WTC11 (cell line): ENCODE measurements at regions not wholly inside any gene's neighbourhood (a gene's known extent, or its start where the extent isn't known, plus 50 kb on each side); places are given as distances from the start of the nearest gene placed in this dataset.

ENCODE experiments used
- ATAC-seq: fragments of 200-7000 bp; cut with Tn5 transposase; 2 replicates; pipeline ENCODE4 v1.10.0; 2021; ENCODE audit warnings: mild to moderate bottlenecking, moderate library complexity
- CTCF ChIA-PET: fragments of 300-600 bp; sonication (Branson Sonifier 250); formaldehyde crosslinking; loops from one replicate; lab custom pipeline; 2021; ENCODE audit warnings: antibody characterized with exemption; lab: Charles Lee
- POLR2A ChIA-PET: fragments of 350-600 bp; sonication (Branson Sonifier 250); formaldehyde crosslinking; loops from one replicate; lab custom pipeline; 2021; ENCODE audit warnings: antibody characterized with exemption; lab: Charles Lee
- DNase-seq: peaks from one replicate; pipeline ENCODE4 v3.0.0; 2021; ENCODE audit warnings: low spot score
- H3K27ac Mint-ChIP-seq: 2 replicates; pipeline ENCODE4 v1.8.0; 2021; ENCODE audit warnings: mixed read lengths
- H3K27me3 Mint-ChIP-seq: 2 replicates; pipeline ENCODE4 v1.8.0; 2021; ENCODE audit warnings: low read depth, mild to moderate bottlenecking, moderate library complexity, mixed read lengths
- H3K36me3 Mint-ChIP-seq: 2 replicates; pipeline ENCODE4 v1.8.0; 2021; ENCODE audit warnings: mixed read lengths
- H3K4me1 Mint-ChIP-seq: 2 replicates; pipeline ENCODE4 v1.8.0; 2022; ENCODE audit warnings: mixed read lengths
- H3K4me3 Mint-ChIP-seq: 2 replicates; pipeline ENCODE4 v1.8.0; 2021; ENCODE audit warnings: mild to moderate bottlenecking, moderate library complexity, mixed read lengths
- H3K9me3 Mint-ChIP-seq: 2 replicates; pipeline ENCODE4 v1.8.0; 2021; ENCODE audit warnings: mixed read lengths
- AR ChIP-seq: fragments of 250-450 bp; sonication (Bioruptor Pico); IDR thresholded peaks from 2 replicates; pipeline ENCODE4 v1.9.0; 2021; ENCODE audit warnings: mild to moderate bottlenecking
- ARID4B ChIP-seq: sonication (generic); formaldehyde crosslinking; IDR thresholded peaks from 2 replicates; pipeline ENCODE4 v1.8.0; 2023; ENCODE audit warnings: missing genetic modification reagents, mild to moderate bottlenecking, borderline replicate concordance
- ETV6 ChIP-seq: sonication (generic); formaldehyde crosslinking; IDR thresholded peaks from 2 replicates; pipeline ENCODE4 v1.8.1; 2022; ENCODE audit warnings: mild to moderate bottlenecking, missing genetic modification reagents
- IRF2 ChIP-seq: sonication (generic); formaldehyde crosslinking; IDR thresholded peaks from 2 replicates; pipeline ENCODE4 v1.8.0; 2022; ENCODE audit warnings: low read depth, missing genetic modification reagents, borderline replicate concordance
- NR2C2 ChIP-seq: sonication (generic); formaldehyde crosslinking; IDR thresholded peaks from 2 replicates; pipeline ENCODE4 v1.8.0; 2022; ENCODE audit warnings: mild to moderate bottlenecking, missing genetic modification reagents
- TEAD1 ChIP-seq: sonication (generic); formaldehyde crosslinking; IDR thresholded peaks from 2 replicates; pipeline ENCODE4 v1.8.0; 2022; ENCODE audit warnings: mild to moderate bottlenecking, missing genetic modification reagents
- TEAD4 ChIP-seq: sonication (generic); formaldehyde crosslinking; IDR thresholded peaks from 2 replicates; pipeline ENCODE4 v1.8.0; 2022; ENCODE audit warnings: mild to moderate bottlenecking, missing genetic modification reagents
- TP53 ChIP-seq: sonication (generic); formaldehyde crosslinking; IDR thresholded peaks from 2 replicates; pipeline ENCODE4 v1.8.1; 2023; ENCODE audit warnings: mild to moderate bottlenecking, missing genetic modification reagents
- ZBTB21 ChIP-seq: sonication (generic); formaldehyde crosslinking; IDR thresholded peaks from 2 replicates; pipeline ENCODE4 v1.8.1; 2023; ENCODE audit warnings: mild to moderate bottlenecking, missing genetic modification reagents, borderline replicate concordance
- ZMAT4 ChIP-seq: fragments of 250-450 bp; sonication (Bioruptor Pico); IDR thresholded peaks from 2 replicates; pipeline ENCODE4 v1.9.0; 2021; ENCODE audit warnings: mild to moderate bottlenecking
- ZNF121 ChIP-seq: sonication (generic); formaldehyde crosslinking; IDR thresholded peaks from 2 replicates; pipeline ENCODE4 v1.8.0; 2023; ENCODE audit warnings: missing genetic modification reagents
- ZNF219 ChIP-seq: sonication (generic); formaldehyde crosslinking; IDR thresholded peaks from 2 replicates; pipeline ENCODE4 v1.8.0; 2023; ENCODE audit warnings: missing genetic modification reagents, mild to moderate bottlenecking, borderline replicate concordance
- ZNF416 ChIP-seq: fragments of 250-450 bp; sonication (Bioruptor Pico); IDR thresholded peaks from 2 replicates; pipeline ENCODE4 v1.9.0; 2021; ENCODE audit warnings: mild to moderate bottlenecking, inconsistent platforms
- TF ChIP-seq, protein P1 (sequence below): sonication (generic); formaldehyde crosslinking; IDR thresholded peaks from 2 replicates; pipeline ENCODE4 v1.8.1; 2022; ENCODE audit warnings: low read depth, missing genetic modification reagents, borderline replicate concordance
- TF ChIP-seq, protein P2 (sequence below): sonication (generic); formaldehyde crosslinking; IDR thresholded peaks from 2 replicates; pipeline ENCODE4 v1.8.1; 2023; ENCODE audit warnings: mild to moderate bottlenecking, missing genetic modification reagents, borderline replicate concordance
- TF ChIP-seq, protein P3 (sequence below): sonication (generic); formaldehyde crosslinking; IDR thresholded peaks from 2 replicates; pipeline ENCODE4 v1.8.1; 2023; ENCODE audit warnings: mild to moderate bottlenecking, missing genetic modification reagents, moderate library complexity
- TF ChIP-seq, protein P4 (sequence below): sonication (generic); formaldehyde crosslinking; IDR thresholded peaks from 2 replicates; pipeline ENCODE4 v1.8.1; 2023; ENCODE audit warnings: mild to moderate bottlenecking, missing genetic modification reagents, moderate library complexity

GRCh38 chr5:89613222-89613956 lies 730.4 kb upstream of the MEF2C start (continued):
- TF ChIP-seq IRF2 (CRISPR knock-in tag) = no peak
- no peak for TF ChIP-seq TEAD4
- TF ChIP-seq AR (CRISPR knock-in tag) = no peak
- TF ChIP-seq TEAD1 (CRISPR knock-in tag) = no peak
- TF ChIP-seq ZNF219 (CRISPR knock-in tag) = no peak
- TF ChIP-seq, all 79 proteins: peak for 0

- H3K27ac Mint-ChIP-seq = no peak overlapping the region
- H3K4me1 Mint-ChIP-seq = peaks cover 12% of the 10 kb centered on the region
- no peak overlapping the region for H3K4me3 Mint-ChIP-seq
- POLR2A ChIA-PET = no interaction called here
- ATAC-seq = peak; percentile 78
- H3K36me3 Mint-ChIP-seq = no peaks in the 10 kb centered on the region
- CTCF ChIA-PET = interaction anchor here (0.6 kb wide), 1 partner anchor 770 kb away, joined by 4 read pairs; no protein-coding TSS in a partner anchor
- H3K9me3 Mint-ChIP-seq = peaks cover 13% of the 10 kb centered on the region
- DNase-seq = no peak
- no peaks in the 10 kb centered on the region for H3K27me3 Mint-ChIP-seq
- TF ChIP-seq, protein P1, sequence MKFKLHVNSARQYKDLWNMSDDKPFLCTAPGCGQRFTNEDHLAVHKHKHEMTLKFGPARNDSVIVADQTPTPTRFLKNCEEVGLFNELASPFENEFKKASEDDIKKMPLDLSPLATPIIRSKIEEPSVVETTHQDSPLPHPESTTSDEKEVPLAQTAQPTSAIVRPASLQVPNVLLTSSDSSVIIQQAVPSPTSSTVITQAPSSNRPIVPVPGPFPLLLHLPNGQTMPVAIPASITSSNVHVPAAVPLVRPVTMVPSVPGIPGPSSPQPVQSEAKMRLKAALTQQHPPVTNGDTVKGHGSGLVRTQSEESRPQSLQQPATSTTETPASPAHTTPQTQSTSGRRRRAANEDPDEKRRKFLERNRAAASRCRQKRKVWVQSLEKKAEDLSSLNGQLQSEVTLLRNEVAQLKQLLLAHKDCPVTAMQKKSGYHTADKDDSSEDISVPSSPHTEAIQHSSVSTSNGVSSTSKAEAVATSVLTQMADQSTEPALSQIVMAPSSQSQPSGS (CRISPR knock-in tag) = no peak
- TF ChIP-seq, protein P2, sequence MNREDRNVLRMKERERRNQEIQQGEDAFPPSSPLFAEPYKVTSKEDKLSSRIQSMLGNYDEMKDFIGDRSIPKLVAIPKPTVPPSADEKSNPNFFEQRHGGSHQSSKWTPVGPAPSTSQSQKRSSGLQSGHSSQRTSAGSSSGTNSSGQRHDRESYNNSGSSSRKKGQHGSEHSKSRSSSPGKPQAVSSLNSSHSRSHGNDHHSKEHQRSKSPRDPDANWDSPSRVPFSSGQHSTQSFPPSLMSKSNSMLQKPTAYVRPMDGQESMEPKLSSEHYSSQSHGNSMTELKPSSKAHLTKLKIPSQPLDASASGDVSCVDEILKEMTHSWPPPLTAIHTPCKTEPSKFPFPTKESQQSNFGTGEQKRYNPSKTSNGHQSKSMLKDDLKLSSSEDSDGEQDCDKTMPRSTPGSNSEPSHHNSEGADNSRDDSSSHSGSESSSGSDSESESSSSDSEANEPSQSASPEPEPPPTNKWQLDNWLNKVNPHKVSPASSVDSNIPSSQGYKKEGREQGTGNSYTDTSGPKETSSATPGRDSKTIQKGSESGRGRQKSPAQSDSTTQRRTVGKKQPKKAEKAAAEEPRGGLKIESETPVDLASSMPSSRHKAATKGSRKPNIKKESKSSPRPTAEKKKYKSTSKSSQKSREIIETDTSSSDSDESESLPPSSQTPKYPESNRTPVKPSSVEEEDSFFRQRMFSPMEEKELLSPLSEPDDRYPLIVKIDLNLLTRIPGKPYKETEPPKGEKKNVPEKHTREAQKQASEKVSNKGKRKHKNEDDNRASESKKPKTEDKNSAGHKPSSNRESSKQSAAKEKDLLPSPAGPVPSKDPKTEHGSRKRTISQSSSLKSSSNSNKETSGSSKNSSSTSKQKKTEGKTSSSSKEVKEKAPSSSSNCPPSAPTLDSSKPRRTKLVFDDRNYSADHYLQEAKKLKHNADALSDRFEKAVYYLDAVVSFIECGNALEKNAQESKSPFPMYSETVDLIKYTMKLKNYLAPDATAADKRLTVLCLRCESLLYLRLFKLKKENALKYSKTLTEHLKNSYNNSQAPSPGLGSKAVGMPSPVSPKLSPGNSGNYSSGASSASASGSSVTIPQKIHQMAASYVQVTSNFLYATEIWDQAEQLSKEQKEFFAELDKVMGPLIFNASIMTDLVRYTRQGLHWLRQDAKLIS (CRISPR knock-in tag) = no peak
- TF ChIP-seq NR2C2 (CRISPR knock-in tag) (no peak), ETV6 (CRISPR knock-in tag) (no peak), ZNF121 (CRISPR knock-in tag) (no peak), TP53 (CRISPR knock-in tag) (no peak), ZBTB21 (CRISPR knock-in tag) (no peak), ARID4B (CRISPR knock-in tag) (no peak), ZNF416 (CRISPR knock-in tag) (no peak), ZMAT4 (CRISPR knock-in tag) (no peak)
- TF ChIP-seq, protein P3, sequence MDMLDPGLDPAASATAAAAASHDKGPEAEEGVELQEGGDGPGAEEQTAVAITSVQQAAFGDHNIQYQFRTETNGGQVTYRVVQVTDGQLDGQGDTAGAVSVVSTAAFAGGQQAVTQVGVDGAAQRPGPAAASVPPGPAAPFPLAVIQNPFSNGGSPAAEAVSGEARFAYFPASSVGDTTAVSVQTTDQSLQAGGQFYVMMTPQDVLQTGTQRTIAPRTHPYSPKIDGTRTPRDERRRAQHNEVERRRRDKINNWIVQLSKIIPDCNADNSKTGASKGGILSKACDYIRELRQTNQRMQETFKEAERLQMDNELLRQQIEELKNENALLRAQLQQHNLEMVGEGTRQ (CRISPR knock-in tag) = no peak
- TF ChIP-seq, protein P4, sequence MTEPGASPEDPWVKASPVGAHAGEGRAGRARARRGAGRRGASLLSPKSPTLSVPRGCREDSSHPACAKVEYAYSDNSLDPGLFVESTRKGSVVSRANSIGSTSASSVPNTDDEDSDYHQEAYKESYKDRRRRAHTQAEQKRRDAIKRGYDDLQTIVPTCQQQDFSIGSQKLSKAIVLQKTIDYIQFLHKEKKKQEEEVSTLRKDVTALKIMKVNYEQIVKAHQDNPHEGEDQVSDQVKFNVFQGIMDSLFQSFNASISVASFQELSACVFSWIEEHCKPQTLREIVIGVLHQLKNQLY (CRISPR knock-in tag) = no peak
Observed at GRCh38 chr5:89606939-89607534, 724.1 kb upstream of the MEF2C start.
